HG03439 (cell line): ENCODE measurements at regions not wholly inside any gene's neighbourhood (a gene's known extent, or its start where the extent isn't known, plus 50 kb on each side); places are given as distances from the start of the nearest gene placed in this dataset.

Source experiments
- ATAC-seq: cut with Tn5 transposase; IDR thresholded peaks from one replicate; pipeline ENCODE4 v1.9.1; 2021; ENCODE audit warnings: mild to moderate bottlenecking, moderate library complexity; ENCODE audit not compliant: unreplicated experiment

DNA sequence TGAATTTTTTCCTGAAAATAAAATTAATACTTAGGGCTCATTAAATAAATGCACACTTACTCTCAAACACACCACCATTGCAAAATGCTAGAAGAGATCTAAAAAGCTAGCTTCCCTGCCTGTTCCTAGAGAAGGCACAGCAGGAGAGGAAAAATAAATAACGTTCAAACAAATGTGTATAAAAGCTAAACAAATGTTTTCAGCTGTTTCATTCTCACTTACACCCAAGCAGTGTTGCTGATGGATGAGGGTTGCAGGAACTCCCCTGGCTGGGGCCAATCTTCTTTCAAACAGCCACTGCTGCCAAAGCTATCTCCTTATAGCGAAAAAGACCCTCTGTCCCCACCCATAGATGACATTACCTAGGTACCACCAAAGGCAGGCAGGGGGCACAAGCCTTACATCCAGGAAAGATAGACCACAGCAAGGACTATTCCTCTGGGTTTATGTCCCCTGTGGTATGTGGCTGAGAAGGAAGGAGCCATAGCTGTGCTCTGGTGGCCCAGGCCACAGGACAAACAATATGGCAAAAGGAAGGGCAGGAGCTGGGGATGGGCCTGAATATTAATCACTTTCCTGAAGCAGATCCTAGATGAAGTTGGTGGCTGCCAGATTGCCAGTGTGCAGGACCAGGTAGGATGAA, 214.6 kb downstream of the TTC32 start:
- ATAC-seq, result no peak

- no peak for ATAC-seq
Measured at GRCh38 chr2:19686439-19686838, 215.3 kb downstream of the TTC32 start.

GRCh38 chr2:19685731-19686130, 216.1 kb downstream of the TTC32 start:
- ATAC-seq, result no peak

GRCh38 chr2:19684516-19684915, 217.3 kb downstream of the TTC32 start:
- ATAC-seq, result no peak

GRCh38 chr2:19683556-19683955, 218.2 kb downstream of the TTC32 start:
- ATAC-seq, result no peak

DNA sequence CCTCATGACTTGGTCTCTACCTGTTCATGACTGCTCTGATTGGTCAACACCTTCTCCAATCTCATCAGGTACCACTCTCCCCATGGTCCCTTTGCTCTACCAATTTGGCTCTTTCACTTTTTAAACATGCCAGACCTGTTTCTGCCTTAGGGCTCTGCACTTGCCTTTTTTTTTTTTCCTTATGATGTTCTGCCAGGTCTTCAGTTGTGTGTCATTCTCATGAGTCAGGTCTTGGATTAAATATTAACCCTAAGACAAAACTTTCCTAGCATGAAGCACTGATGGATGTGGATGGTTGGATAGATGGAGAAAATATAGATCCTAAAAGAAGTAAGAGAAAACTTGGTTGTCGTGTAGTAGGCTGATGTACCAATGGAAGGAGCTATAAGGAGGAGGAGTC, 219.3 kb downstream of the TTC32 start:
- no peak for ATAC-seq

- ATAC-seq, result no peak
Measured at GRCh38 chr2:19677825-19678518, 223.8 kb downstream of the TTC32 start.

DNA sequence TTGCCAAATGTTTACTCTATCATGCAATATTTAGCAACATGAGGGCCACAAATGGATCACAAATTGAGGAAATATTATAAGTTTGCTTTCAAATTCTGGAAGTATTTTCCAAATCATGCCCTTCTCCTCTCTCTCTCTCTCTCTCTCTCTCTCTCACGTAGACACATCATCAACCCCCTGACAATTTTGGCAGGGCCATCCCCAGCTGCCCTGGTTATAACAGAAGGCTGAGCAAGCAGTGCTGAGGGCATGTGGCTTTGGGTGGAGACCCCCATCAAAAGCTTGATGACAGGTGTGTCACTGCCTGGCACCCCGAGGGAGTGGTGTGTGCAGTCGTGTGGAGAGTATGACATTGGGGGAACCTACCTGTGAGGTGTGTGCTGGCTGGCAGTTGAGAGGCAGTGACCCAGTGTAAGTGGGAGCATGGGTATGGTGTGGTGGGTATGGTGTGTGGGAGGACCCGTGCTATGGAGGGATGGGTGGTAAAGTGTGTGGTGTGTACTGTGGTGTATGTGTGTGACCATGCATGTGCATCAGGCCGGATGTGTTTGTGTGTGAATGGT, 224.5 kb downstream of the TTC32 start:
- no peak for ATAC-seq

- no peak for ATAC-seq
Measured at GRCh38 chr2:19676770-19677169, 225.0 kb downstream of the TTC32 start.

DNA sequence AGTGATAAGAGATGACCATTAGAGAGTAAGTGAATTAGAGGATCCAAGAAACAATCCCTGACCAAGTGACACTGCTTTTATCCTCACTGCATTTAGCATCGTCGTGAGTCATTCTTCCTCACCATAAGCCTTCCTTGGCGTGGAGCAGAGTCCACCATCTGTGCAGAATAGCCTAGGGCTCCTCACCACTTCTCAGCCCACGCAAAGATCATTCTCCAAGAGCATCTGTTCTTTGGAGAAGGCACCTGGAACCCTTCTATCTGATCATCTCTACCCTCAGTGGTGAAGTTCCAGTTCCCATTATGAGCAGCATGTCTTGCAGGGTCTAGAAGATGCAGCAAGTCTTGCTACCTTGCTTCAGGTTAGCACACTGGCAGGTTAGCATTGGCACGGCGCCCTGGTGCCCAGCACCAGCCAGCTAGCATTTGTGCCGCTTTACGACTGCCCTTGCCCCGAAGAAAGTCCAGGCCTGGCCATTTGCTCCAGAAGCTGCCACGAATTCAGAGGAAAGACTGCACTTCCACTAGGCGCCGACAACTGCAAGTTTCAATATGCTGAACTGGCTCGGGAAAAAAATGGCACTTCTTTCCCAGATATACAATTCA, 225.8 kb downstream of the TTC32 start:
- no peak for ATAC-seq

GRCh38 chr2:19675003-19675629, 226.7 kb downstream of the TTC32 start:
- no peak for ATAC-seq

DNA sequence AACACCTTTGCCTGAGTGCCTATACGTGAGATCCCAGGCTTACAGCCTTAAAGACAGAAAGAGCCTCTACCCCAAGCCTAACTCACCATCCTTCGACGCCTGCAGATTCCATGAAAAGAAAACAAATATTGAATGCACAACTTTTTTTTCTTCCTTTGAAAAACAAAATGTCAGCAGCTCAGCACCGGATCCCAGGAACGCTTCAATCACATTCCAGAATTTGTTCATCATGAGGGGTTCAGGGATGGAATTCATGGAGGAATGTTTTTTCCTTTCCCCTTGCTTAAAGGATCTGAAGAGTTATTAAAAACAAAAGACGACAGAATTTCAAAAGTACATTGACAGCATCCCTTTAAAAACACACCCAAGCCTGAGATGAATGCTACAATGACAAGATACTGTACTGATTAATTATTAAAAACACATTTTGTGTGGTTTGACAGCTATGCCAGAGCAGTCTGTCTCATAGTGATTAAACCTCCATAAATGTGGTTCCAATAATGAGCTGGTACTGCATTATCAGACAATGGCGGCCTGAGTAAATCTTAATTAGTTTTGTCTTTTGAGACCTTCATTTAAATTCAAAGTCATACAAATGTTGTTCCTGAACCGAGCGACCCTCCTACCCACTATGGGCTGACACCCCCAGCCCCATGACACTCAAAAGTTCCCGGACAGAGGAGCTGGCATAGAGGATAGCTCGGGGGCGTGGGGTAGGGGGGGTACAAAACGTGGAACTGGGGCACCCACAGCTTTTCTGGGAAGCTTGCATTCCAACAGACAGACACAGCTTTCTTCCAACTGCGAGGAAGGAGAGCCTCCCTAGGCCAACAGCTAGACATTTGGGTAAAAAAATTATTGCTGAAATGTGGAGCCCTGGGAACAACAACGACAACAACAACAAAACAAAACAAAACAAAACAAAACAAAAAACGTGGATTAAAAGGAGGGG, 227.5 kb downstream of the TTC32 start:
- ATAC-seq, result no peak

- ATAC-seq, result no peak
Measured at GRCh38 chr2:19673213-19673791, 228.5 kb downstream of the TTC32 start.

GRCh38 chr2:19671916-19672315, 229.9 kb downstream of the TTC32 start:
- ATAC-seq, result no peak

DNA sequence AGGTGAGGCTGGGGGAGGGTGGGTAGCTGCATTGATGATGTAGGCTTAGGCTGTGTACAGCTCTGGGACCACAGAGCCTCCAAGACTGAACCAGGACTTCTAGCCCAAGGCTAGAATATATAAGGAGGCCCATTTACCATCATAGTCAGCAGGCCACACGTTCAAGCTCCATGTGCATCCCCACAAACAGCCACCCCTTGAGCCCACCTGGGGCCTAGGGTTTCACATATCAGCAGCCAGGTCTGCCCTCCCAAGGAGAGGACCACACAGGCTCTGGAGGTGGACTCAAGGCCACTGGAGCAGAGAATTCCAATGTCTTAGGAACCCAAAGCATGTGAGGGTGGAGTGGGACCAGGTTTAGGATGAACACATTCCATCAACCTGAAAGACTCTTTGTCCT, 230.5 kb downstream of the TTC32 start:
- ATAC-seq, result no peak

DNA sequence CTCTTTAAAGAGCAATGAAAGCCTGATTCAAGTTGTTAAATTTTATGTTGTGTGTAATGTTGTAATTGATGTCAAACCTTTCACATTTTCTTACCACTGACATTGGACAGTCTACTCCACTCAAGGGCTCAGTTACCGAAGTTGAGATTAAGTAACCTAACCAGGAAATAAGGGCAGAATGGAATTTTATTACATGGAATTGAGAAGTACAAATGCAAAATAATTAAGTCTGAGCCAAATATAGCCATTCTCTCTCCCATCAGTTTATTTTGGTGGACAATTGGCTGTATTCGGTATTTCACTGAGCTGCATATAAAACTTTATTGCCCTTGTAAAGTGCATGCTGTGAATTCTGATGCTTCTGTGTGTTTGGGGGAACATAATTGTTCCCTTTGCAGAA, 231.5 kb downstream of the TTC32 start:
- no peak for ATAC-seq

- ATAC-seq, result no peak
Measured at GRCh38 chr2:19669559-19669958, 232.2 kb downstream of the TTC32 start.

- no peak for ATAC-seq
Measured at GRCh38 chr2:19669126-19669525, 232.7 kb downstream of the TTC32 start.

GRCh38 chr2:19667536-19667949, 234.2 kb downstream of the TTC32 start:
- no peak for ATAC-seq

- no peak for ATAC-seq
Measured at GRCh38 chr2:19667085-19667484, 234.7 kb downstream of the TTC32 start.
